GM23338 (cell line): ENCODE measurements at regions not wholly inside any gene's neighbourhood (a gene's known extent, or its start where the extent isn't known, plus 50 kb on each side); places are given as distances from the start of the nearest gene placed in this dataset.

Source experiments
- ATAC-seq: fragments of 200-7000 bp; cut with Tn5 transposase; 3 replicates; pipeline ENCODE4 v1.9.1; 2020
- DNase-seq: peaks from one replicate; pipeline ENCODE4 v3.0.0-alpha.2; 2015; ENCODE audit warnings: low spot score
- H2AFZ ChIP-seq: fragments of 200-600 bp; sonication (generic); 2 replicates; pipeline ENCODE4 v1.8.0; 2016; ENCODE audit warnings: antibody characterized with exemption, mild to moderate bottlenecking, moderate library complexity
- H3F3A ChIP-seq: fragments of 200-600 bp; sonication (generic); replicated peaks from 2 replicates; pipeline ENCODE4 v1.8.0; 2017; ENCODE audit warnings: antibody characterized with exemption, mixed run types, low read depth
- H3K27ac ChIP-seq: fragments of 200-600 bp; sonication (generic); 2 replicates; pipeline ENCODE4 v1.6.1; 2016; ENCODE audit warnings: low read depth
- H3K27me3 ChIP-seq: fragments of 200-600 bp; sonication (generic); 2 replicates; pipeline ENCODE4 v1.8.0; 2016; ENCODE audit warnings: mild to moderate bottlenecking, mixed run types, moderate library complexity; ENCODE audit not compliant: insufficient read depth
- H3K36me3 ChIP-seq: fragments of 200-600 bp; sonication (generic); 2 replicates; pipeline ENCODE4 v1.8.0; 2016; ENCODE audit warnings: mild to moderate bottlenecking; ENCODE audit not compliant: insufficient read depth
- H3K4me1 ChIP-seq: fragments of 200-600 bp; sonication (generic); 2 replicates; pipeline ENCODE4 v1.8.0; 2016; ENCODE audit warnings: mild to moderate bottlenecking, moderate library complexity; ENCODE audit not compliant: insufficient read depth
- H3K4me2 ChIP-seq: fragments of 200-600 bp; sonication (generic); 2 replicates; pipeline ENCODE4 v1.7.1; 2017; ENCODE audit warnings: mixed run types
- H3K4me3 ChIP-seq: fragments of 200-600 bp; sonication (generic); 2 replicates; pipeline ENCODE4 v1.6.1; 2016; ENCODE audit warnings: mixed run types
- H3K79me2 ChIP-seq: fragments of 200-600 bp; sonication (generic); replicated peaks from 2 replicates; pipeline ENCODE4 v1.8.0; 2017; ENCODE audit warnings: mild to moderate bottlenecking; ENCODE audit not compliant: insufficient read depth
- H3K9me2 ChIP-seq: fragments of 200-600 bp; sonication (generic); 2 replicates; pipeline ENCODE4 v1.8.0; 2017; ENCODE audit not compliant: insufficient read depth
- H4K20me1 ChIP-seq: fragments of 200-600 bp; sonication (generic); replicated peaks from 2 replicates; pipeline ENCODE4 v1.8.0; 2017; ENCODE audit warnings: mild to moderate bottlenecking; ENCODE audit not compliant: insufficient read depth
- H3K27ac Mint-ChIP-seq: 2 replicates; pipeline ENCODE4 v1.8.0; 2020; ENCODE audit warnings: inconsistent platforms, mild to moderate bottlenecking, moderate library complexity, mixed read lengths
- H3K27me3 Mint-ChIP-seq: 3 replicates; pipeline ENCODE4 v1.8.0; 2022; ENCODE audit warnings: low read depth, mild to moderate bottlenecking, moderate library complexity, mixed read lengths, inconsistent platforms; ENCODE audit not compliant: insufficient read depth, poor library complexity
- H3K36me3 Mint-ChIP-seq: 3 replicates; pipeline ENCODE4 v1.8.0; 2021; ENCODE audit warnings: low read depth, mild to moderate bottlenecking, inconsistent platforms, moderate library complexity, mixed read lengths
- H3K4me1 Mint-ChIP-seq: 3 replicates; pipeline ENCODE4 v1.8.0; 2020; ENCODE audit warnings: mild to moderate bottlenecking, inconsistent platforms, mixed read lengths
- H3K4me3 Mint-ChIP-seq: 3 replicates; pipeline ENCODE4 v1.8.0; 2021; ENCODE audit warnings: moderate library complexity, mild to moderate bottlenecking, inconsistent platforms, mixed read lengths
- H3K9me3 Mint-ChIP-seq: 3 replicates; pipeline ENCODE4 v1.8.0; 2020; ENCODE audit warnings: moderate library complexity, mild to moderate bottlenecking, inconsistent platforms, mixed read lengths
- CREB1 ChIP-seq: fragments of 250-450 bp; sonication (Bioruptor Pico); IDR thresholded peaks from 2 replicates; pipeline ENCODE4 v1.5.0; 2020; ENCODE audit warnings: low read depth, mild to moderate bottlenecking, moderate library complexity
- EZH2 ChIP-seq: fragments of 200-600 bp; sonication (generic); IDR thresholded peaks from one replicate; pipeline ENCODE4 v1.8.0; 2017; ENCODE audit warnings: antibody characterized with exemption, mild to moderate bottlenecking, low read depth; ENCODE audit not compliant: unreplicated experiment
- EZH2phosphoT487 ChIP-seq: fragments of 200-600 bp; sonication (generic); IDR thresholded peaks from one replicate; pipeline ENCODE4 v1.8.1; 2018; ENCODE audit warnings: antibody characterized with exemption; ENCODE audit not compliant: unreplicated experiment
- JUNB ChIP-seq: IDR thresholded peaks from one replicate; pipeline ENCODE4 v1.6.1; 2016; ENCODE audit warnings: antibody characterized with exemption; ENCODE audit not compliant: unreplicated experiment
- NANOG ChIP-seq: IDR thresholded peaks from 2 replicates; pipeline ENCODE4 v1.6.1; 2016; ENCODE audit warnings: antibody characterized with exemption, borderline replicate concordance
- POLR2AphosphoS5 ChIP-seq: IDR thresholded peaks from 2 replicates; pipeline ENCODE4 v1.6.1; 2016; ENCODE audit warnings: antibody characterized with exemption, low read depth
- STAT1 ChIP-seq: IDR thresholded peaks from one replicate; pipeline ENCODE4 v1.6.1; 2016; ENCODE audit warnings: antibody characterized with exemption; ENCODE audit not compliant: unreplicated experiment
- ZNF114 ChIP-seq: fragments of 250-450 bp; sonication (Bioruptor Pico); IDR thresholded peaks from 2 replicates; pipeline ENCODE4 v1.5.0; 2020; ENCODE audit warnings: mild to moderate bottlenecking, moderate library complexity
- ZNF331 ChIP-seq: fragments of 250-450 bp; sonication (Bioruptor Pico); IDR thresholded peaks from 2 replicates; pipeline ENCODE4 v1.5.0; 2020; ENCODE audit warnings: low read depth, mild to moderate bottlenecking, moderate library complexity
- TF ChIP-seq, protein P1 (sequence below), 2 experiments: fragments of 200-600 bp in 1 of 2; sonication (generic) in 1 of 2; conservative IDR thresholded peaks; 2 replicates each; pipeline versions ENCODE4 v1.5.1 to v1.6.1; 2016 to 2017; ENCODE audit warnings: antibody characterized with exemption in 2 of 2, low read depth in 2 of 2, mild to moderate bottlenecking in 2 of 2, moderate library complexity in 1 of 2
- TF ChIP-seq, protein P2 (sequence below): fragments of 250-450 bp; sonication (Bioruptor Pico); IDR thresholded peaks from 2 replicates; pipeline ENCODE4 v1.5.0; 2020; ENCODE audit warnings: mild to moderate bottlenecking, moderate library complexity
- TF ChIP-seq, protein P3 (sequence below): IDR thresholded peaks from one replicate; pipeline ENCODE4 v1.6.1; 2018; ENCODE audit warnings: antibody characterized with exemption; ENCODE audit not compliant: unreplicated experiment
- TF ChIP-seq, protein P4 (sequence below): IDR thresholded peaks from 2 replicates; pipeline ENCODE4 v1.6.1; 2016; ENCODE audit warnings: antibody characterized with exemption

DNA sequence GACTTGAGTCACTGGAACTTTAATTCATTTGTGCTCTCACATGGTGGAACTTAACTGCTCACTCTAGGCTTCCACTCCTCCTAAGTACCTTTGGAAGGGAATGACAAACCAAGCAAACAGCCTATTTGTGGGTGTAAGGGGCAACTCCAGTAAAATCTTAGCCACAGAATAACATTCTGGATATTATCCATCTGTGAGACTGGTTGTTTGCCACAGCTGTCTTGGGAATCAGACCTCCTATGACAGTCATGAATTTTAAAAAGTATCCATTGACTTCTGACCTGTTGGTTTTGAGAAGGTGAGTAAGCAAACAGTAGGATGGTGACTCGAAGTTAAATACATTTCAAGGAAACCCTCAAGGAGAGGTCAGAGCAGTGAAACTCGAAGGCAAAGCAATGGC, 147.3 kb upstream of the CDIN1 start:
- H3K4me1 ChIP-seq = no peaks in the 10 kb centered on the region
- ATAC-seq (no peak), DNase-seq (no peak)
- no peaks in the 10 kb centered on the region for H3K79me2 ChIP-seq
- H3F3A ChIP-seq = no peaks in the 10 kb centered on the region
- Mint-ChIP-seq H3K4me1 (peaks cover 8% of the 10 kb centered on the region; the same call in 2 of the 3 replicates), H3K27me3 (no peaks in the 10 kb centered on the region), H3K9me3 (no peaks in the 10 kb centered on the region), H3K4me3 (no peak overlapping the region), H3K36me3 (no peaks in the 10 kb centered on the region), H3K27ac (no peak overlapping the region)
- H3K4me3 ChIP-seq = no peak overlapping the region
- H2AFZ ChIP-seq = peak overlapping the region; percentile 15; the same call in 1 of the 2 replicates
- no peak overlapping the region for H3K27ac ChIP-seq
- H3K36me3 ChIP-seq = no peaks in the 10 kb centered on the region
- H4K20me1 ChIP-seq = no peaks in the 10 kb centered on the region
- no peaks in the 10 kb centered on the region for H3K9me2 ChIP-seq
- no peak overlapping the region for H3K4me2 ChIP-seq
- TF ChIP-seq STAT1 (no peak), CREB1 (CRISPR knock-in tag) (no peak), ZNF331 (no peak), JUNB (no peak), NANOG (no peak), ZNF114 (CRISPR knock-in tag) (no peak), EZH2 (no peak), EZH2phosphoT487 (no peak), POLR2AphosphoS5 (no peak)
- TF ChIP-seq, protein P1, sequence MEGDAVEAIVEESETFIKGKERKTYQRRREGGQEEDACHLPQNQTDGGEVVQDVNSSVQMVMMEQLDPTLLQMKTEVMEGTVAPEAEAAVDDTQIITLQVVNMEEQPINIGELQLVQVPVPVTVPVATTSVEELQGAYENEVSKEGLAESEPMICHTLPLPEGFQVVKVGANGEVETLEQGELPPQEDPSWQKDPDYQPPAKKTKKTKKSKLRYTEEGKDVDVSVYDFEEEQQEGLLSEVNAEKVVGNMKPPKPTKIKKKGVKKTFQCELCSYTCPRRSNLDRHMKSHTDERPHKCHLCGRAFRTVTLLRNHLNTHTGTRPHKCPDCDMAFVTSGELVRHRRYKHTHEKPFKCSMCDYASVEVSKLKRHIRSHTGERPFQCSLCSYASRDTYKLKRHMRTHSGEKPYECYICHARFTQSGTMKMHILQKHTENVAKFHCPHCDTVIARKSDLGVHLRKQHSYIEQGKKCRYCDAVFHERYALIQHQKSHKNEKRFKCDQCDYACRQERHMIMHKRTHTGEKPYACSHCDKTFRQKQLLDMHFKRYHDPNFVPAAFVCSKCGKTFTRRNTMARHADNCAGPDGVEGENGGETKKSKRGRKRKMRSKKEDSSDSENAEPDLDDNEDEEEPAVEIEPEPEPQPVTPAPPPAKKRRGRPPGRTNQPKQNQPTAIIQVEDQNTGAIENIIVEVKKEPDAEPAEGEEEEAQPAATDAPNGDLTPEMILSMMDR (conservative IDR thresholded peaks at IDR 0.05; ENCODE audit: low read depth in 2 of 2) = no peak
- TF ChIP-seq, protein P2, sequence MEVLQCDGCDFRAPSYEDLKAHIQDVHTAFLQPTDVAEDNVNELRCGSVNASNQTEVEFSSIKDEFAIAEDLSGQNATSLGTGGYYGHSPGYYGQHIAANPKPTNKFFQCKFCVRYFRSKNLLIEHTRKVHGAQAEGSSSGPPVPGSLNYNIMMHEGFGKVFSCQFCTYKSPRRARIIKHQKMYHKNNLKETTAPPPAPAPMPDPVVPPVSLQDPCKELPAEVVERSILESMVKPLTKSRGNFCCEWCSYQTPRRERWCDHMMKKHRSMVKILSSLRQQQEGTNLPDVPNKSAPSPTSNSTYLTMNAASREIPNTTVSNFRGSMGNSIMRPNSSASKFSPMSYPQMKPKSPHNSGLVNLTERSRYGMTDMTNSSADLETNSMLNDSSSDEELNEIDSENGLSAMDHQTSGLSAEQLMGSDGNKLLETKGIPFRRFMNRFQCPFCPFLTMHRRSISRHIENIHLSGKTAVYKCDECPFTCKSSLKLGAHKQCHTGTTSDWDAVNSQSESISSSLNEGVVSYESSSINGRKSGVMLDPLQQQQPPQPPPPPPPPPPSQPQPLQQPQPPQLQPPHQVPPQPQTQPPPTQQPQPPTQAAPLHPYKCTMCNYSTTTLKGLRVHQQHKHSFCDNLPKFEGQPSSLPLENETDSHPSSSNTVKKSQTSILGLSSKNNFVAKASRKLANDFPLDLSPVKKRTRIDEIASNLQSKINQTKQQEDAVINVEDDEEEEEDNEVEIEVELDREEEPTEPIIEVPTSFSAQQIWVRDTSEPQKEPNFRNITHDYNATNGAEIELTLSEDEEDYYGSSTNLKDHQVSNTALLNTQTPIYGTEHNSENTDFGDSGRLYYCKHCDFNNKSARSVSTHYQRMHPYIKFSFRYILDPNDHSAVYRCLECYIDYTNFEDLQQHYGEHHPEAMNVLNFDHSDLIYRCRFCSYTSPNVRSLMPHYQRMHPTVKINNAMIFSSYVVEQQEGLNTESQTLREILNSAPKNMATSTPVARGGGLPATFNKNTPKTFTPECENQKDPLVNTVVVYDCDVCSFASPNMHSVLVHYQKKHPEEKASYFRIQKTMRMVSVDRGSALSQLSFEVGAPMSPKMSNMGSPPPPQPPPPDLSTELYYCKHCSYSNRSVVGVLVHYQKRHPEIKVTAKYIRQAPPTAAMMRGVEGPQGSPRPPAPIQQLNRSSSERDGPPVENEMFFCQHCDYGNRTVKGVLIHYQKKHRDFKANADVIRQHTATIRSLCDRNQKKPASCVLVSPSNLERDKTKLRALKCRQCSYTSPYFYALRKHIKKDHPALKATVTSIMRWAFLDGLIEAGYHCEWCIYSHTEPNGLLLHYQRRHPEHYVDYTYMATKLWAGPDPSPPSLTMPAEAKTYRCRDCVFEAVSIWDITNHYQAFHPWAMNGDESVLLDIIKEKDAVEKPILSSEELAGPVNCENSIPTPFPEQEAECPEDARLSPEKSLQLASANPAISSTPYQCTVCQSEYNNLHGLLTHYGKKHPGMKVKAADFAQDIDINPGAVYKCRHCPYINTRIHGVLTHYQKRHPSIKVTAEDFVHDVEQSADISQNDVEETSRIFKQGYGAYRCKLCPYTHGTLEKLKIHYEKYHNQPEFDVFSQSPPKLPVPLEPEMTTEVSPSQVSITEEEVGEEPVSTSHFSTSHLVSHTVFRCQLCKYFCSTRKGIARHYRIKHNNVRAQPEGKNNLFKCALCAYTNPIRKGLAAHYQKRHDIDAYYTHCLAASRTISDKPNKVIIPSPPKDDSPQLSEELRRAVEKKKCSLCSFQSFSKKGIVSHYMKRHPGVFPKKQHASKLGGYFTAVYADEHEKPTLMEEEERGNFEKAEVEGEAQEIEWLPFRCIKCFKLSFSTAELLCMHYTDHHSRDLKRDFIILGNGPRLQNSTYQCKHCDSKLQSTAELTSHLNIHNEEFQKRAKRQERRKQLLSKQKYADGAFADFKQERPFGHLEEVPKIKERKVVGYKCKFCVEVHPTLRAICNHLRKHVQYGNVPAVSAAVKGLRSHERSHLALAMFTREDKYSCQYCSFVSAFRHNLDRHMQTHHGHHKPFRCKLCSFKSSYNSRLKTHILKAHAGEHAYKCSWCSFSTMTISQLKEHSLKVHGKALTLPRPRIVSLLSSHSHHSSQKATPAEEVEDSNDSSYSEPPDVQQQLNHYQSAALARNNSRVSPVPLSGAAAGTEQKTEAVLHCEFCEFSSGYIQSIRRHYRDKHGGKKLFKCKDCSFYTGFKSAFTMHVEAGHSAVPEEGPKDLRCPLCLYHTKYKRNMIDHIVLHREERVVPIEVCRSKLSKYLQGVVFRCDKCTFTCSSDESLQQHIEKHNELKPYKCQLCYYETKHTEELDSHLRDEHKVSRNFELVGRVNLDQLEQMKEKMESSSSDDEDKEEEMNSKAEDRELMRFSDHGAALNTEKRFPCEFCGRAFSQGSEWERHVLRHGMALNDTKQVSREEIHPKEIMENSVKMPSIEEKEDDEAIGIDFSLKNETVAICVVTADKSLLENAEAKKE (CRISPR knock-in tag) = no peak
- TF ChIP-seq, protein P3, sequence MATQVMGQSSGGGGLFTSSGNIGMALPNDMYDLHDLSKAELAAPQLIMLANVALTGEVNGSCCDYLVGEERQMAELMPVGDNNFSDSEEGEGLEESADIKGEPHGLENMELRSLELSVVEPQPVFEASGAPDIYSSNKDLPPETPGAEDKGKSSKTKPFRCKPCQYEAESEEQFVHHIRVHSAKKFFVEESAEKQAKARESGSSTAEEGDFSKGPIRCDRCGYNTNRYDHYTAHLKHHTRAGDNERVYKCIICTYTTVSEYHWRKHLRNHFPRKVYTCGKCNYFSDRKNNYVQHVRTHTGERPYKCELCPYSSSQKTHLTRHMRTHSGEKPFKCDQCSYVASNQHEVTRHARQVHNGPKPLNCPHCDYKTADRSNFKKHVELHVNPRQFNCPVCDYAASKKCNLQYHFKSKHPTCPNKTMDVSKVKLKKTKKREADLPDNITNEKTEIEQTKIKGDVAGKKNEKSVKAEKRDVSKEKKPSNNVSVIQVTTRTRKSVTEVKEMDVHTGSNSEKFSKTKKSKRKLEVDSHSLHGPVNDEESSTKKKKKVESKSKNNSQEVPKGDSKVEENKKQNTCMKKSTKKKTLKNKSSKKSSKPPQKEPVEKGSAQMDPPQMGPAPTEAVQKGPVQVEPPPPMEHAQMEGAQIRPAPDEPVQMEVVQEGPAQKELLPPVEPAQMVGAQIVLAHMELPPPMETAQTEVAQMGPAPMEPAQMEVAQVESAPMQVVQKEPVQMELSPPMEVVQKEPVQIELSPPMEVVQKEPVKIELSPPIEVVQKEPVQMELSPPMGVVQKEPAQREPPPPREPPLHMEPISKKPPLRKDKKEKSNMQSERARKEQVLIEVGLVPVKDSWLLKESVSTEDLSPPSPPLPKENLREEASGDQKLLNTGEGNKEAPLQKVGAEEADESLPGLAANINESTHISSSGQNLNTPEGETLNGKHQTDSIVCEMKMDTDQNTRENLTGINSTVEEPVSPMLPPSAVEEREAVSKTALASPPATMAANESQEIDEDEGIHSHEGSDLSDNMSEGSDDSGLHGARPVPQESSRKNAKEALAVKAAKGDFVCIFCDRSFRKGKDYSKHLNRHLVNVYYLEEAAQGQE = no peak
- TF ChIP-seq, protein P4, sequence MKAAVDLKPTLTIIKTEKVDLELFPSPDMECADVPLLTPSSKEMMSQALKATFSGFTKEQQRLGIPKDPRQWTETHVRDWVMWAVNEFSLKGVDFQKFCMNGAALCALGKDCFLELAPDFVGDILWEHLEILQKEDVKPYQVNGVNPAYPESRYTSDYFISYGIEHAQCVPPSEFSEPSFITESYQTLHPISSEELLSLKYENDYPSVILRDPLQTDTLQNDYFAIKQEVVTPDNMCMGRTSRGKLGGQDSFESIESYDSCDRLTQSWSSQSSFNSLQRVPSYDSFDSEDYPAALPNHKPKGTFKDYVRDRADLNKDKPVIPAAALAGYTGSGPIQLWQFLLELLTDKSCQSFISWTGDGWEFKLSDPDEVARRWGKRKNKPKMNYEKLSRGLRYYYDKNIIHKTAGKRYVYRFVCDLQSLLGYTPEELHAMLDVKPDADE = no peak
- no peaks in the 10 kb centered on the region for H3K27me3 ChIP-seq
